DMS79 treated with DMSO at 0.1 percent for 48 hours (cell line): ENCODE measurements at regions not wholly inside any gene's neighbourhood (a gene's known extent, or its start where the extent isn't known, plus 50 kb on each side); places are given as distances from the start of the nearest gene placed in this dataset.

Source experiments
- DNase-seq: peaks from one replicate; lab custom pipeline; 2025; lab: John Stamatoyannopoulos, UW

DNA sequence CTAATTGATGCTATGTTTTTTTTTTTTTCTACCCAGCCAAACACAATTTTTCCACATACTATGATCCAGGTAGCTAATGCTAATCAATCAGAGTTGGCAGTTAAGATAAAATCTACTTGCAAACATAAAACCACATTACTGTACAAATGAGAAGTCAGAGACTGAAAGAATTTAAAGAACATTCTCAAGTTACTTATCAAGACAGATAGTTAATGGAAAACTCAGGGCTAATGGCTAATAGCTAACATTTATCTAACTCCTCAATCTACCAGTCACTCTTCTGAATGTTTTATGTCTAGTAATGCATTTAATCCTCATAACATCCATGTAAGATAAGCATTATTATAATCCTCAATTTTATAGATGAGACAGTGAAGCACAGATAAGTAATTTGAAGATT lies 537.6 kb upstream of the SETBP1 start:
- no peak for DNase-seq

DNA sequence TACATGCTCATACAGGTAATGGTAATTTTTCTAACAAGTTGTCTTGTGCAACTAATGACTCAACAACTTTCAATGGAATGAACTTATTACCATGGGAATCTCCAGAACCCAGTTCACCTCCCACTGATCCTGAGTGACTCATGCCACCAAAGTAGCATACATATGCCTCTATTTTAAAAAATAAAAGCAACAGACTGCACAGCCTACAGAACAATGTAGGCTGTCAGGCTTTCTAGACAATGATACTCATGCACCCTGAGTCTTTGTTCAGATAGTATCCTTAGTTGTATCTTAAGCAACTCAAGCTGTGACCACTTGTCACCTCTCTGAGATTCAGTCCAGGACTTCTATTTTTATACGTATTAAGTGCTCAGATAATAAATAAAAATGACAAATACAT lies 531.0 kb upstream of the SETBP1 start:
- DNase-seq, result no peak

DNA sequence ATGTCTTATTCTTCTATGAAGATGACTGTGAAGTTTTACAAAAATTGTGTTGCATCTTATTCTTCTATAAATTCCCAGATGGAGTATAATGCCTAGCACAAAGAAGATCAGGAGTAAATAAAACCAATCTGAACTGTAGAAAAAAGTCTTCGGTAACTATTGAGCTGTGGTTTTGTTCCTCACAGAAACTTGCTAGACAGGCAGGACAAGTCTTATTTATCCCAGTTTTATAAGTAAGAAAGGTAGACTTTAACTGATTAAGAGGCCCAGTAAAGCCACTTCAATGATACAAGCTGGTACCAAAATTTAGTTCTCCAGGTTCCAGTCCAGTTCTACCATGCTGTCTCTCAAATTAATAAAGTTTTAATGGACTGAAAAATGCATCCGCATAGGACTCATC lies 526.7 kb upstream of the SETBP1 start:
- no peak for DNase-seq

DNA sequence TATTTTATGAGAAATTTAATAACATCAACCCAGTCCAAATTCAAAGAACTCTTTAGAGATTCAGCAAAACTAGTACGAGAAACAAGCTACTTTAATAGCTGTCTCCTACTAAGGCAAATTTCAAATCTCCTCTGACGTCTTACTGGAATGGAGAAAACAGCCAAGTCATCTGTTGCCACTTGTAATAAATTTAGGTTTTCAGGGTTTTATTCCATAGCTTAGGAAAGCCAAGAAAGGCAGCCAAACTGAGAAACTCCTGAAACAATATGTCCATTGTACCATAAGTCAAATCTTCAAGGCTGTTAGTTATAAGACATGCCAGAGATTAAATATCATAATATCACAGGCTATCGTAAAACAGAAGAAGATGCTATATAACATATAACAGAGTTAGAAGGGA lies 524.6 kb upstream of the SETBP1 start:
- no peak for DNase-seq

DNA sequence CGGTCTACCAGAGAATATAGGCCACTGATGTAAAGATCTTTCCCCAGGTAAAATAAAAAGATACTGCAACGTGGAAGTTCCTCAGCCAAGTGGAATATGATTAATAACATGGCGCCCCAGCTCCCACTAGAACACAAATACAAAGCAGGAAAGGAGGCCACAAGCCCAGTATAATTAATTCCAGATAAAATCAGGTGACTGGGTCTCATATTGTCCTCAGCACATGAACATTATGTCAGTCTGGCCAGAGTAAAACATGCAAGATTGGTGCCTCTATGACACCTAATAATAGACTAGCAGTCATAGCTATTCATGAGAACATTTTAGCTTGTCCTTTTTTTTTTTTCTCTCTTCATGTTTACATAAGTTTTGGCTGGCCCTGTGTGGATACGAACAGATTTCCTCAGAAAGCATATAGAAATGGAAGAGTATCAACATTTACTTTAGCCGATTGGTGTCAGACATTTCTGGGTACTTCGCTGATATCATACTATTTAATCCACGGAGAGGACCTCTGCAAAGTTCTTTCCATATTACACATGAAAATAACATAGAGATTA lies 523.8 kb upstream of the SETBP1 start:
- DNase-seq, result no peak

DNA sequence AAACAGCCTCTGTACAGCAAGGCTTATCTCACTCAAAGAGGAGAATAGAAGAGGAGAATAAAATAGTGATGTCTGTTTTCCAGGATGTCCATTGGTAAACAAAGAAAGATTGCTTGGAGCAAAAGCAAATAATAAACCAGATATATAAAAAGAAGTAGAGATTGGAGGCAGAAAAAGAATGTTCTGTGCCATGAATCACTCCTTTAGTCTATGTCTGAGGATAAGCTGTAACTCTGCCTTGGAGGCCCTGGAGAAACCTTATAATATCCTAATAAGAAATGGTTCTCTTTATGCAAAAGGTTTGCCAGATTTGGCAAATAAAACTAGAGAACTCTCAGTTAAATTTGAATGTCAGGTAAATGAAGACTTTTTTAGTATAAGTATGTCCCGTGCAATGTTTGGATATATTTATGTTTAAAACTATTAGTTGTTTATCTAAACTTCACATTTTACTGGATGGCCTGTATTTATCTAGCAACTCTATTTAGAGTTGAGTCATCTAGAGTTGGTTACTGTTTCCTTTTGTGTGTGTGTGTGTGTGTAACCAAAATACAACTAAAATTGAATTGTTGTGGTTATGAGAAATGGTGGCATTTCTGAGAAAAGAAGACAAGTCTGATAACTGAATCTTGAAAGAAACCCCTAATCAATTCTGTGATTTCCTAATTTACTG lies 510.3 kb upstream of the SETBP1 start:
- no peak for DNase-seq

DNA sequence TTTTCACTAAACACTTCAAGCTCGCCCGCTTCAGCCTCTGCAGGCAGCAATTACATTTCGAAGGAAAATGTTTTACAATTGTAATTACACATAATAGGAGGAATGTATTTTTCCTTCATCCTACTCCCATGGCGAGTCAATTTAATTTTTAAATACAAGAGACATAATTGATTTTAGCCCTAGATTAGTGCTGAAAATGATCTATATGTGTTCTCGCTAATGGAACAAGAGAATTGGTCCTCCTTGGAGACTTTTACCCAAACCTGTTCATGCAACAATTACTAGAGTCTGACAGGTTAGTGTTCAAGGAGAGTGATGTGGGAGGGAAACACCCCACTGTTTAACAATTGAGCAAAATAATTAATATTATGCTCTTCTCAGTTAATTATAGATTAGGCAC lies 509.4 kb upstream of the SETBP1 start:
- no peak for DNase-seq

DNA sequence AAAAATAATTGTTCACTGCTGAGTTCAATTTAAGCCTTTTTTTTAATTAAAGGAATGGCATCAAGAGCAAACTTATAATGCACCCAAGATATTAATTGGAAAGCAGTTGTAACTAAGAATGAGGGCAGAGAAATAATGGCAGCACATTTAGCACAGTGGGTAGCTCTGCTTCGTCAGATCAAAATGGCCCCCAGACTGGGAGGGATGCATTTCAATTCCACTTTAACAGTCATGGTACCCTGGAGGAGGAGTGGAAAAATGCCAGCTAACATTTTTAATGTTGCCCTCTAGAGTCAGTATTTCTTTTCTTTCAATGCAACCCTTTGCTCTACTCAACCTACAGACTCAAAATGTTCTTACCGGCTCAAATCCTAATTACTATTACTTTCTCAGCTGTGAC lies 504.8 kb upstream of the SETBP1 start:
- DNase-seq, result no peak

DNA sequence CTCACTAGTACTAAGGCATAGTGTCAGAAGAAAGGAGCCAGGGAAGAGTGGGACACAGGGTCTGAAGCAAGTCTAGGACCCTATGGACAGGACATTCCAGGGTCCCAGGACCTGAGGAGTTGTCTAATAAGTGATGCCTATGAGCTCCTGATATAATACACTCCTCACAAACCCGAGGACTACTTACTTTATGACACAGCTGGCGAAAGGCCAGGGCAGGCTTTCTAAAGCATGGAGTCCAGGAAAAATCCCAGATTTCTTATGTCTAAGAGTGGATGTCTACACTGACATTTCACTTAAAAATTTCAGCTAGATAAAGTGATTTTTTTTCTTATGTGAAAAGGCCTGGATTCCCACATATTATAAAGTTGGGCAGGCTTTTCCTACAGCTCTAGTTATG lies 502.2 kb upstream of the SETBP1 start:
- no peak for DNase-seq

DNA sequence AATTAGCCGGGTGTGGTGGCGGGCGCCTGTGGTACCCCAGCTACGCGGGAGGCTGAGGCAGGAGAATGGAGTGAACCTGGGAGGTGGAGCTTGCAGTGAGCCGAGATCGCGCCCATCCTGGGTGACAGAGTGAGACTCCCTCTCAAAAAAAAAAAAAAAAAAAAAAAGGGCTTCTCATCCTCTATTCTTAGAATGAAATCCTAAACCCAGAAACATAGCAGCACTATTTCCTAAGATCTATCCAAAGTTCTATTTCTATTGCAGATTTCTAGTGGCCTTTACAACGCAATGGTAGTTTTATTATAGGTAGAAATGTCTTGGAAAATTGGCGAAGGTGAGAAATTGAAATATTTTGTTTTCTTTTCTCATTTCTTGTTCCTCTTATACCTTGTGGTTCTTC lies 501.0 kb upstream of the SETBP1 start:
- no peak for DNase-seq

DNA sequence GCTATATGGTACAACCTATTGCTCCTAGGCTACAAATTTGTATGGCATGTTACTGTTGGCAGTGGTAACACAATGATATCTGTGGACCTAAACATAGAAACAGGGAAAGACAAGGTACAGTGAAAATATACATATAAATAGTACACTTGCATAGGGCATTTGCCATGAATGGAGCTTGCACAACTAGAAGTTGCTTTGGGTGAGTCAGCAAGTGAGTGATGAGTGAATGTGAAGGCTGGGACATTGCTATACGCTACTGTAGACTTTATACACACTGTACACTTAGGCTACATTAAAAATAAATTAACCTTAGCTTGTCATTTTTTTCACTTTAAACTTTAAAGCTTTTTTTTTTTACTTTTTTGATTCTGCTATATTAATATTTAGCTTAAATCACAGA lies 500.0 kb upstream of the SETBP1 start:
- no peak for DNase-seq

DNA sequence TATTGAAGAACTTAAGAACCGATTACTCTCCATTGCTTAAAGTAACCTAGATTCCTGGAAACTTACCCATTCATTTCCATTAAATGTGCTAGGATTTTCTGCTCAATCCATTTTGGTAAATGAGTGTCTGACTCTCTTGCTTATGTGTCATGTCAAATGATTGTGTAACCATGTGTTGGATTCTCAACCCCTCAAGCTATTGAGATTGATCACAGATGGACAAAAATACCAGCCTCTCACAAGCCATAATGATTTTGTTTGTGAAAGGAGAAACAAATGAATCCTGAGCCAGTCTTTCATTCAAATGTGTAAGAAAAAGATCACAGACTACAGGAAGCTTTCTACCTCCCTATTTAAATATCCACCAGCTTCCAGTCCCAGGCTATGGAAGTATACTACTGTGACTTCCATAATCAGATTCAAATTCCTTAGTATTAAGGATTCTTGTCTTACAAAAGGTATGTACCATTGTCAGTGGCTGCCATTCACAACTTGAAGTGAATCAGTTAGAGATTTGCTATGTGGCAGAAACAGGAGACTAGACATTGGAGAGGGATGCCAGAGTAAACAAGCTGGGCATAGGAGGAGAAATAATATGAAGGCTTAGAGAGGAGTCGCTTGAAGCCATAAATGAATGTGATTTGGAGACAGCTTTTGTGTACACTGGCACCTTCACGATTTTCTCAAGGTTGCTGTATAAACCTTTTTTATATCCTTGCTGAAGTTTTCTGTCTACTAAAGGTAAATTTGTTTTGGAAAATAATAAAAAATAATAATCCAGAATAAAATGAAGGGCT lies 498.5 kb upstream of the SETBP1 start:
- DNase-seq, result no peak

DNA sequence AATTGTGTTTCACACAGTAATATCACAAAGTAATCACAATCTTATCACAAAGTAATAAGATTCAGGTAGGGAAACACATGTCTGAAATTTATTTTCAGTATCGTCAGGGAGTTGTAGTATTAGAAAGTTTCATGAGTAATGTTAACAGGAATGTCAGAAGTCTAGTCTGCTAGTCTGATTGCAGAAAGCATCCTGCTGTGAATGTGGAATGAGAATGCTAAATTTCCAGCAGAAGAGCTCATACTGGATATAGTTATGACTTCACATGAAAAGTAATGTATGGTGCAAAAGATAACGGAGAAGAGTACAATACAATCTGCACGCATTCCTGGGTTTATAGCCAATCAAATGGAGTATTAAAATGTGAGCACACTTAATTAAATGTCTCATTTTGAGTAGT lies 494.7 kb upstream of the SETBP1 start:
- DNase-seq, result no peak

DNA sequence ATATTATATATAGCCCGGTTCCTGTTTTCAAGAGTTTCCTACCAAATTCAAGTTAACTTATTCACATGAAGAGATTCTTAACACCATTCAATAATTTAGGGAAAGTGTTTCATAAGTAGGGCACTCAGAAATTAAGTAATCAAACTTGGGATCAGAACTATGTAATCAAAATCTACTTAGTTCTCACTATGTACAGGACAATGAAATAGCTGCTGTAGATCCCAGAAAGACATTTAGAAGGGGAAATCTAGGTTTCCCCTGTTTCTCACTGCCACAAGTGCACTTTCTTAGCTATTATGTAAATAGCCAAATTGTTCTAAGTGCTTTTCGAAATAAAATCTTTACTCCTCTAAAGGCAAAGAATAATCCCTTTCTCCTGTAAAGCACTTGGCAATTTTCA lies 493.6 kb upstream of the SETBP1 start:
- DNase-seq, result no peak

DNA sequence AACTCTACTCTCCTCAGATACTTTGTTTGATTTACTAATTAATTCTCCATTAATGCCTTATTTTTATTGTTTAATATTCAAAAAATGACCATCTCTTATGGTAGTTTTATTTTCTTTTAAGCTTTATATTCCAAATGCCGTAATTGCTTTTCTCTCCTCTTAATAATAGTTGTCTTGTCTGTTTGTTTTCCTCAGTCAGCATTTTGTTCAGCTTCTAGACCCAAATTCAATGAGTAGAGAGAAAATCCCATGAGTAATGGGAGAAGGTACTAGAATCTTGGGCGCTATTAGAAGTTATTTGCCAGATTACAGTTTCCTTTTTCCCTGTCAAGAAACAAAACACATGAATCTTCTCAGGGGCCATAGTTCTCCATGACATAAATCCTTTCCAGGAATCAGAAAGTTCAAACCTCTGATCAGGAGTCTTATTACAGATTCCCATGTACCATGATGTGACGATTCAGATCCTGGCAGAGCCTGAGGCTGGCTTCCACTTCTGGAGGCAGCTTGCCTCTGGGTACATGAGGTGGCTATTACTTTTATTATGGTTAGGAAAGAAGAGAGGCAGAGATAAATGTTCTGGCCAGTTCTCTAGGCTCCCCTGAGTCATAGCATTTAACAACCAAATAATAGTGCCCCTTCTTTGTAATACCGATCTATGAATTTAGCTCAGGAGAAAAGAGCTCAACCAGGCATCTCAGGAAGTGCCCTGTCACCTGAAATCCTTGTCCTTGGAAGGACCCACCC lies 485.1 kb upstream of the SETBP1 start:
- DNase-seq, result no peak

DNA sequence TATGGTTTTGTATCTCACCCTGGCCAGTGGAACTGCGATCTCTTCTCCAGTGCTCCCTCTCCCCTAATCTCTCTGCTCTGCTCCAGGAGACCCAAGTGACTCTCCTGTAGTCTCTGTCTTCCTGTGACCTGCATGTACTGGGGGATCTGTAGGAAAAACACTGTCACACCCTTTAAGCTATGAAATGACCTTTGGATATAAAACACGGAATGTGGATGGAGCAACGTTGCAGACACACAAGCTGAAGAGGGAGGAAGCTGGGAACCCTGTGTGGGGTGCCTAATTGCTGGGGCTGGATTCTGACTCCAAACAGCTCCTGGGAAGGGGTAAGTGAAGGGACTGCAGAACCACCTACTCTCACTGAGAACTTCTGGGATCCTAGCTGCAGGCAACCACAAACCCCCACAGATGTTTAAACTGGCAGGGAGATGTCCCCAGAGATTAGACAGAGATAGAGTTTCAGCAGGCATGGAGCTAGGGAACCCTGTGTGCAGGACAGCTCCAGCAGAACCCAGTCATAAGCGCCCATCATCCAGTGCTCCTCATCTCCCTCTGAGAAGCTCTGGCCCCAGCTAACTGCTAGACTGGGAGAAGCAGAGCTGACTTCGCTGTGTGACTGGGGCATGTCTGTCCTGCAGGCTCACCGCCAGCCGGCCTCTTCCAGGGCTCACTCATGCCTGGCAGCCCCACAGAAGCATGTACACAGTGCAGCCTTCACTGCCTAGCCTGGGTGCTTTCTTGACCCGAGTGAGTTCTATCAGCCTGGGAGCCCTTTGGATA lies 482.7 kb upstream of the SETBP1 start:
- DNase-seq, result no peak

DNA sequence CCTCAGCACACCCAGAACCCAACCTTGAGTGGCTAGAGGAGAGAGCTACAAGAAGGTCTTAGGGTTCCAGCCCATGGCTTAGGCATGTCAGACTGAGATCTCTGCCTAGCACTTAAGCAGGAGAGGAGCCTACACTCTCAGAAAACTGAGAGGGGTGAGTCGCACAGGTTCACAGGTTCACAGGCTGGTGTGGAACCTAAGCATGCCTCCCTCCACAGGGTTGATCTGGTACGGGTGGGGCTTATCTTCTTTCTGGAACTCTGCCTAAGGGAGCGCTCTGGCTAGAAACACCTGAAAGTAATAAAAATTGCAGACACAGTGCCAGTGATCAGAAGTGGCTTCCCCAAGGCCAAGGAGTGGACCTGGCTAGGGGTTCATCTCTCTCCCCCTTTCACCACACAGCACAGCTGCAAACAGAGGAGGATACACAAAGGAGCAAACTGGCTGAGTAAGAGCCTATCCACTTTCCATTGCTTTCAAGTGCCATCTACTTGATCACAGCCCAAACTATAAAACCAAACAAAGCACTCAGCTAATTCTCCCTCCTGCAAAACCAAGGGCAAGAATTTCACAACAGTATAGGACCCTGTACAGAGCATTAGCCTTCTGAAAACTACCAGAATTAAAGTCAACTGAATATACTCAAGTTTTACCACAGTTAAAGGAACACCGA lies 481.9 kb upstream of the SETBP1 start:
- DNase-seq, result peak; percentile 96

DNA sequence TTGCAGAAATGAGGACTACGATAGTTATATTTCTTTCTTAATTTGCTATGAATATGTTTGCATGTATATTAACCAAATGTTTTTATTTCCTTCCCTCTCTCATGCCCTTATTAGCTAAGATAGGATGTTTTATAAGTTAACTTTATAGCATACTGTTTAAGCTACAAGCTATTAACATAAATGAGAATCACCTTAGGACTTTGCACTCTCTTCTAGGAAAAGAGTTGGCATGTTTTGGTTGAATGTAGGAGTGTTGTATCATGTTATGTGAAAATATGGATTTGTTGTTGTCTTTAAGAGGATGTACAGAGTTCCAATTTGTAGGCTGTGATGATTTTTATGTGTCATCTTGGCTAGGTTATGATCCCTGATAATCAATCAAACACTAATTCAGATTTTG lies 467.4 kb upstream of the SETBP1 start:
- no peak for DNase-seq

DNA sequence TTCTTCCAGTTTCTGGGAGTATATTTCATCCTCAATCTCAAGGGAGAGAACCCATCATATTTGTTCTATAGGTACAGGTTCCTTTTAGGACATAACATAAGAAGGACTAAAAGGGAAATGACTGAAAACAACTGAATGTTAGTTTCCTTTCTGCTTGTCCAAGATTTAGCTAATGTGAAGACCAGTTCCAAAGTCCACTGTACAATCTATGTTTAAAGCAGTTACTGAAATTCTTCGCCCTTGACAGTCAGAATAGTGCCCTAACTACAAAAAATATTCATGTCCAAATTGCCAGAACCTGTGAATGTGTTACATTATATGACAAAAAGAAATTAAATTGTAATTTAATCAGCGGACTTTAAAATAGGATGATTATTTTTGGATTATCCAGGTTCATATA lies 466.3 kb upstream of the SETBP1 start:
- DNase-seq, result no peak

DNA sequence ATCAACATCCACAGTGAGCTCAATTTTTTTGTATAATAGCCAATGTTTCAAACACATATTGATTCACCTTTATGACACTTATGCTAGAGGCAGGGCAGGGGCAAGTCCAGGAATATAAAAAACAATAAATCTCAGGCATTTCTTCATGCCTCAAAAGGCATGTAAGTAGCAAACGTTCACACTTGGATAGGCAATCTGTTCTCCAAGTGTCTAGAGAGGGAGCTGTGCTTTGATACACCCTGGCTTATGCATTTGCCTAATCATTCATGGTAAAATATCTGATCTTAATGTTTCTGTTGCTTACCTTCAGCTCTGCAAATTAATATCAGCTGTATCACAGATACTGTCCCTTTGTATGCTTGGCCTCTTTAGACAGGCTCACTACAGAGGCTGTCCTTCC lies 464.5 kb upstream of the SETBP1 start:
- peak; percentile 75 for DNase-seq

DNA sequence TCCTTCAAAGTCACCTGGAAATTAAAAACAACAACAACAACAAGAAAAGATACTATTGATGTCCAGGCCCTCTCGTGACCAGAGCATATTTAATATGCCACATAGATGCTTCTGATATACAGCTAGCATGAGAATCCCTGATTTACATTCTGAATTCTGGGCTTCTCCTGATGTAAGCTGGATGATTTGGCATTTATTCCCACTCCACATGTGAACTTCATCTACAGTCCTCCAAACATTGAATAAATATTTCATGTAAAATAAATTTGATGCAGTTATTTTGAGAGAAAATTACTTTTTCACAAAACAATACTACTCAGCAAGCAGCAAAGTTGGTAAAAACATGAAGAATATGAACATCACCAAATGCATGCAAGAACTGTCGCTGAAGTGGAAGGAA lies 453.2 kb upstream of the SETBP1 start:
- DNase-seq, result no peak

DNA sequence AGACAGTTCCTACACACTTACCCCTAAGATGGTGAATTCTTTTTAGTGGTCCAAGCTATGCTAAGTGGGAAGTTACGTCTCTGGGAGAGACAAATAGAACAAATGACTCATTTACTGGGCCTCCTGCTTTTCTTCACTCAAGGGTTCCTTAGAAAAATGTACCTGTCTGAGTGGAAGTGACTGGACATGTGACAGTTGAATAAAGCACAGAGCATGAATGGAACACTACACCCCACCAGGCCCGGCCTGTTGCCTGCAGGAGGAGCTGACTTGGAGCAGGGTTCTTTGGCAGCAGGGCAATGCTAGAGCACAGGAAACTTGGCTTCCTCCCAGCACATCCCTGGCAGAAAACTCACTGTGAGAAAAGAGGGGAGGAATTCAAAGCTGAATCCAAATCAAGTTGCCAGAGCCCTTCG lies 451.0 kb upstream of the SETBP1 start:
- DNase-seq, result no peak
